Neural crest cell (in vitro differentiated cells): ENCODE measurements at regions not wholly inside any gene's neighbourhood (a gene's known extent, or its start where the extent isn't known, plus 50 kb on each side); places are given as distances from the start of the nearest gene placed in this dataset.
"Not testable (repeated sequence)": the region's sequence is repeated elsewhere in the genome, so short reads cannot be mapped to it uniquely, and the experiment has no call there.

ENCODE experiments used
- DNase-seq: peaks from one replicate; pipeline ENCODE4 v3.0.0; 2021; ENCODE audit warnings: low read depth, mixed read lengths, low spot score
- H3K27ac Mint-ChIP-seq: one replicate; pipeline ENCODE4 v1.8.0; 2021; ENCODE audit warnings: mild to moderate bottlenecking, mixed read lengths; ENCODE audit not compliant: unreplicated experiment
- H3K27me3 Mint-ChIP-seq: 2 replicates; pipeline ENCODE4 v1.8.0; 2021; ENCODE audit warnings: low read depth, mild to moderate bottlenecking, mixed read lengths
- H3K36me3 Mint-ChIP-seq: 2 replicates; pipeline ENCODE4 v1.8.0; 2021; ENCODE audit warnings: low read depth, mild to moderate bottlenecking, mixed read lengths
- H3K4me1 Mint-ChIP-seq: 2 replicates; pipeline ENCODE4 v1.8.0; 2021; ENCODE audit warnings: mixed read lengths
- H3K4me3 Mint-ChIP-seq: one replicate; pipeline ENCODE4 v1.8.0; 2021; ENCODE audit warnings: mild to moderate bottlenecking, mixed read lengths
- H3K9me3 Mint-ChIP-seq: 2 replicates; pipeline ENCODE4 v1.8.0; 2021; ENCODE audit warnings: mixed read lengths

- not testable (repeated sequence) for H3K4me3 Mint-ChIP-seq, H3K36me3 Mint-ChIP-seq, H3K4me1 Mint-ChIP-seq
Measured at GRCh38 chr21:9572782-9573181, 948.6 kb upstream of the TPTE start.

GRCh38 chr21:9573528-9573927 lies 947.9 kb upstream of the TPTE start:
- DNase-seq, H3K4me1 Mint-ChIP-seq, H3K36me3 Mint-ChIP-seq, H3K4me3 Mint-ChIP-seq, H3K9me3 Mint-ChIP-seq, H3K27me3 Mint-ChIP-seq, H3K27ac Mint-ChIP-seq: not testable (repeated sequence)

More at GRCh38 chr21:9572782-9573181, 948.6 kb upstream of the TPTE start:
- not testable (repeated sequence) for DNase-seq, H3K9me3 Mint-ChIP-seq, H3K27ac Mint-ChIP-seq, H3K27me3 Mint-ChIP-seq

- DNase-seq, H3K4me1 Mint-ChIP-seq, H3K27ac Mint-ChIP-seq, H3K4me3 Mint-ChIP-seq, H3K9me3 Mint-ChIP-seq, H3K36me3 Mint-ChIP-seq, H3K27me3 Mint-ChIP-seq: not testable (repeated sequence)
Measured at GRCh38 chr21:9579275-9579674, 942.1 kb upstream of the TPTE start.

GRCh38 chr21:9587941-9588340 lies 933.4 kb upstream of the TPTE start:
- not testable (repeated sequence) for H3K4me1 Mint-ChIP-seq, H3K27ac Mint-ChIP-seq, H3K9me3 Mint-ChIP-seq, H3K4me3 Mint-ChIP-seq, DNase-seq, H3K27me3 Mint-ChIP-seq, H3K36me3 Mint-ChIP-seq

- not testable (repeated sequence) for H3K4me1 Mint-ChIP-seq, H3K4me3 Mint-ChIP-seq, H3K36me3 Mint-ChIP-seq, DNase-seq, H3K9me3 Mint-ChIP-seq, H3K27me3 Mint-ChIP-seq, H3K27ac Mint-ChIP-seq
Measured at GRCh38 chr21:9592591-9592990, 928.8 kb upstream of the TPTE start.

- not testable (repeated sequence) for H3K4me1 Mint-ChIP-seq, H3K27me3 Mint-ChIP-seq, H3K27ac Mint-ChIP-seq, DNase-seq, H3K9me3 Mint-ChIP-seq, H3K4me3 Mint-ChIP-seq, H3K36me3 Mint-ChIP-seq
Measured at GRCh38 chr21:9593646-9594045, 927.7 kb upstream of the TPTE start.

- not testable (repeated sequence) for H3K36me3 Mint-ChIP-seq, DNase-seq, H3K4me1 Mint-ChIP-seq, H3K27me3 Mint-ChIP-seq, H3K9me3 Mint-ChIP-seq, H3K27ac Mint-ChIP-seq, H3K4me3 Mint-ChIP-seq
Measured at GRCh38 chr21:9614011-9614410, 907.4 kb upstream of the TPTE start.

- H3K4me3 Mint-ChIP-seq, H3K9me3 Mint-ChIP-seq, H3K27me3 Mint-ChIP-seq, H3K4me1 Mint-ChIP-seq, DNase-seq, H3K27ac Mint-ChIP-seq, H3K36me3 Mint-ChIP-seq: not testable (repeated sequence)
Measured at GRCh38 chr21:9621121-9621793, 900.1 kb upstream of the TPTE start.

- not testable (repeated sequence) for H3K4me1 Mint-ChIP-seq, H3K4me3 Mint-ChIP-seq, H3K27ac Mint-ChIP-seq, H3K36me3 Mint-ChIP-seq, H3K9me3 Mint-ChIP-seq, H3K27me3 Mint-ChIP-seq, DNase-seq
Measured at GRCh38 chr21:9628051-9628450, 893.3 kb upstream of the TPTE start.

GRCh38 chr21:9647409-9647808 lies 874.0 kb upstream of the TPTE start:
- H3K4me3 Mint-ChIP-seq, DNase-seq, H3K27ac Mint-ChIP-seq, H3K27me3 Mint-ChIP-seq, H3K36me3 Mint-ChIP-seq, H3K4me1 Mint-ChIP-seq: not testable (repeated sequence)
- H3K9me3 Mint-ChIP-seq = peaks cover 20% of the 10 kb centered on the region

- not testable (repeated sequence) for DNase-seq, H3K4me3 Mint-ChIP-seq, H3K36me3 Mint-ChIP-seq, H3K4me1 Mint-ChIP-seq, H3K27ac Mint-ChIP-seq, H3K27me3 Mint-ChIP-seq
- peaks cover 23% of the 10 kb centered on the region for H3K9me3 Mint-ChIP-seq
Measured at GRCh38 chr21:9648331-9648730, 873.1 kb upstream of the TPTE start.

- not testable (repeated sequence) for H3K27me3 Mint-ChIP-seq, H3K27ac Mint-ChIP-seq, H3K36me3 Mint-ChIP-seq, DNase-seq, H3K4me1 Mint-ChIP-seq, H3K4me3 Mint-ChIP-seq
- H3K9me3 Mint-ChIP-seq = peaks cover 23% of the 10 kb centered on the region
Measured at GRCh38 chr21:9648947-9649720, 872.2 kb upstream of the TPTE start.

- H3K36me3 Mint-ChIP-seq = peaks cover 12% of the 10 kb centered on the region
- H3K9me3 Mint-ChIP-seq = peaks cover 29% of the 10 kb centered on the region
- not testable (repeated sequence) for H3K4me1 Mint-ChIP-seq, DNase-seq, H3K4me3 Mint-ChIP-seq, H3K27me3 Mint-ChIP-seq, H3K27ac Mint-ChIP-seq
Measured at GRCh38 chr21:9652819-9653218, 868.6 kb upstream of the TPTE start.

- H3K4me1 Mint-ChIP-seq, H3K27ac Mint-ChIP-seq, H3K4me3 Mint-ChIP-seq, H3K27me3 Mint-ChIP-seq, DNase-seq: not testable (repeated sequence)
- H3K36me3 Mint-ChIP-seq = peaks cover 10% of the 10 kb centered on the region
- peaks cover 24% of the 10 kb centered on the region for H3K9me3 Mint-ChIP-seq
Measured at GRCh38 chr21:9655221-9655620, 866.2 kb upstream of the TPTE start.
